Uterus (tissue), 2 donors: ENCODE measurements at regions not wholly inside any gene's neighbourhood (a gene's known extent, or its start where the extent isn't known, plus 50 kb on each side); places are given as distances from the start of the nearest gene placed in this dataset.
"Not testable (repeated sequence)": the region's sequence is repeated elsewhere in the genome, so short reads cannot be mapped to it uniquely, and the experiment has no call there.

Experiments
- POLR2A ChIP-seq, 2 donors: fragments of 450-650 bp; IDR thresholded peaks; one replicate each; pipeline ENCODE4 v1.6.1; 2016; ENCODE audit warnings: antibody characterized with exemption in 2 of 2, mild to moderate bottlenecking in 1 of 2, moderate library complexity in 1 of 2
- TF ChIP-seq, protein P1 (sequence below), 4 experiments: fragments of 200-600 bp in 2 of 4; fragments of 450-650 bp in 2 of 4; sonication (generic) in 2 of 4; IDR thresholded peaks; one replicate each; pipeline ENCODE4 v1.5.1; 2016 to 2019; ENCODE audit warnings: antibody characterized with exemption in 4 of 4, mild to moderate bottlenecking in 2 of 4, moderate library complexity in 1 of 4

DNA sequence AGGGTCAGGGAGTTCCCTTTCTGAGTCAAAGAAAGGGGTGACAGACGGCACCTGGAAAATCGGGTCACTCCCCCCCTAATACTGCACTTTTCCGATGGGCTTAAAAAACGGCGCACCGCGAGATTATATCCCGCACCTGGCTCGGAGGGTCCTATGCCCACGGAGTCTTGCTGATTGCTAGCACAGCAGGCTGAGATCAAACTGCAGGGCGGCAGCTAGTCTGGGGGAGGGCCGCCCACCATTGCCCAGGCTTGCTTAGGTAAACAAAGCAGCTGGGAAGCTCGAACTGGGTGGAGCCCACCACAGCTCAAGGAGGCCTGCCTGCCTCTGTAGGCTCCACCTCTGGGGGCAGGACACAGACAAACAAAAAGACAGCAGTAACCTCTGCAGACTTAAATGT, 240.5 kb downstream of the OR4A5 start:
- TF ChIP-seq, protein P1, sequence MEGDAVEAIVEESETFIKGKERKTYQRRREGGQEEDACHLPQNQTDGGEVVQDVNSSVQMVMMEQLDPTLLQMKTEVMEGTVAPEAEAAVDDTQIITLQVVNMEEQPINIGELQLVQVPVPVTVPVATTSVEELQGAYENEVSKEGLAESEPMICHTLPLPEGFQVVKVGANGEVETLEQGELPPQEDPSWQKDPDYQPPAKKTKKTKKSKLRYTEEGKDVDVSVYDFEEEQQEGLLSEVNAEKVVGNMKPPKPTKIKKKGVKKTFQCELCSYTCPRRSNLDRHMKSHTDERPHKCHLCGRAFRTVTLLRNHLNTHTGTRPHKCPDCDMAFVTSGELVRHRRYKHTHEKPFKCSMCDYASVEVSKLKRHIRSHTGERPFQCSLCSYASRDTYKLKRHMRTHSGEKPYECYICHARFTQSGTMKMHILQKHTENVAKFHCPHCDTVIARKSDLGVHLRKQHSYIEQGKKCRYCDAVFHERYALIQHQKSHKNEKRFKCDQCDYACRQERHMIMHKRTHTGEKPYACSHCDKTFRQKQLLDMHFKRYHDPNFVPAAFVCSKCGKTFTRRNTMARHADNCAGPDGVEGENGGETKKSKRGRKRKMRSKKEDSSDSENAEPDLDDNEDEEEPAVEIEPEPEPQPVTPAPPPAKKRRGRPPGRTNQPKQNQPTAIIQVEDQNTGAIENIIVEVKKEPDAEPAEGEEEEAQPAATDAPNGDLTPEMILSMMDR (IDR thresholded peaks at IDR 0.05), result not testable (repeated sequence)
- not testable (repeated sequence) for TF ChIP-seq POLR2A (IDR thresholded peaks at IDR 0.05)
